GM21576 (cell line): ENCODE measurements at regions not wholly inside any gene's neighbourhood (a gene's known extent, or its start where the extent isn't known, plus 50 kb on each side); places are given as distances from the start of the nearest gene placed in this dataset.

Source experiments
- ATAC-seq: cut with Tn5 transposase; IDR thresholded peaks from one replicate; pipeline ENCODE4 v1.9.1; 2021; ENCODE audit warnings: mild to moderate bottlenecking, moderate library complexity; ENCODE audit not compliant: unreplicated experiment

DNA sequence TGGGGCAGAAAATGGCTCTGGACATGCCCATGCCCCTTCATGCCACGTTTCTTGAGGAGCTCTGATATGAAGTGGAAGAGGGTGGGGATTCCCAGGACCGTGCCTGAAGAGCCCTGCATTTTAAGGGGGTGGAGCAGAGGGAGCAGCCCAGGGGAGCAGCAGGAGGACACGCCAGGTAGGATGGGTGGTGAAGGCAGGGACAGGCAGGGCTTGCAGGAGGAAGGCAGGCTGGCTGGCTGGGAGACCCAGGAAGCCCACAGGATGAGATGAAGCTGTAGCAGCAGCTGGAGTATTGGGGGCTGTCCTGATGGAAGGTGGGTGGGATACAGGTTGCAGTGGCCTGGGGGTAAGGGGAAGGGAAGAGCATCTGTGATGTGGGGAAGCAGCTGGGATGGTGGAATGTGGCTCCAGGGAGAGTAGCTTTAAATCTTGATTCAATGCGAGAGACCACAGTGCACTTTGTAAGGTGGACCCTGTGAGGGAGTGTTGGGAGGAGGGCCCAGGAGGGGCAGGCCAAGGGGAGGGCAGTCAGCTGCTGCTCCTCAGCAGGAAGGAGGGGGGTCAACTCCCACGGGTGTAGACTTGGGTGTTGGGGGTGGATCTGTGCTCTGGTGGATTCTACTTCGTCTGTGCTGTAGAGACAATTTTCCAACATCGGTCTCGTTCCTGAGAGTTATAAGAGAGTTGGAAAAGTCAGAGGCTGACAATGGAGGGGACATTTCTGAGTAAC, 242.6 kb upstream of the IRX4 start:
- no peak for ATAC-seq

GRCh38 chr5:2124434-2125170, 241.9 kb upstream of the IRX4 start:
- no peak for ATAC-seq

- no peak for ATAC-seq
These were observed 241.1 kb upstream of the IRX4 start for GRCh38 chr5:2123874-2124273.

GRCh38 chr5:2120361-2120760, 237.6 kb upstream of the IRX4 start:
- ATAC-seq = no peak

DNA sequence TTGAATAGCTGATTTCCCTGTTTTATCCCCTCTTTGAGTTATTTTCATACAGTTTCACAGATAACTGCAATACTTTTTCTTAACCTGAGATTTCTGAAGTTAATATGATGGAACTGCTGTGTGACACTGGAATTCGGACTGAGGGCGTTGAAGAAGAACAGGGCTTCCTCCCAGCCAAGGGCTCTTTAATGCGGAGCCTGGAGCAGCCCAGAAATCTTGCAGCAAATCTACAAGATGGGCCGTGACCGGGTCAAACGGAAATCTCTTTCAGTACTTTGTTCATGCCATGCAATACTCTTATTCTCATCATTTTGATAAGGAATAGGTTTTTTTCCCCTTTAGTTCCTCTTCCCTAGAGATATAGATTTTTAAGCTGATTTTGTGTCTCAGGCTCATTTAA, 236.8 kb upstream of the IRX4 start:
- ATAC-seq = no peak

DNA sequence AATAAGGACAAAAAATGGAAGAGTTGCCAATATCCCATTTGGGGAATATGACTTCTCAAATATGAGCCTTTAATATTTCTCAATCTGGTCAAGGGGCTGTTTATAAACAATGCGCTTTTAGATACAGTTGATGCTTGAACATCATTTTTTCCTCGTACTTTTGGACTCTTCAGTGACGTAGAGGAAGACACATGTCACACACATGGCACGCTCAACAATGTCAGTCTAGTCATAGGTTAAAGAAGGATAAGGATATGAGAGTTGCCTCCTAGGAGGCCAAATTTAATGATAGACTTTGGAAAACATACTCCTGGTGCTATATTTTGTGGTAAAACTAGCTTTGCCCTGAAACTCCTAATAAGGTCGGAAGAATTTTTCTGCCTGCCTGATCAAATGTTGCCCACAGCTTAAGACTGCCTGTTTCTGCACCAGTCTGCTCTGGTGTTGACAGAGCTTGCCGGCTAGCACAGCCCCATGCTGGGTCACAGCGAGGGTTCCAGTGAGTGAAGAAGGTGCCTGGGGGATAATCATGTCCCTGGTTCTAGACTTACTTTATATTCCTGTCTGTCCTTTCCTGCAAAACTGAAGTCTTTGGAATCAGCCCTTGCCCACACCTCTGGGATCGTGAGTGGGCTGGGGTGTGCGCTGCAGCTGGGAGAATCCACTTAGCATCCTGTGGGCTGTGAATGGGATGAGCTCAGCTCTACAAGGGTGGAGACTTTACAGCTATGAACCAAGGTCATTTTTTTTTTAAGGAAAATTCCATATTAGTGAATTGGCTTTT, 230.8 kb upstream of the IRX4 start:
- ATAC-seq = no peak

- ATAC-seq = no peak
These were observed 229.7 kb upstream of the IRX4 start for GRCh38 chr5:2112173-2113025.

- no peak for ATAC-seq
These were observed 228.9 kb upstream of the IRX4 start for GRCh38 chr5:2111569-2112105.

- ATAC-seq = no peak
These were observed 228.3 kb upstream of the IRX4 start for GRCh38 chr5:2110934-2111462.

GRCh38 chr5:2110137-2110933, 227.6 kb upstream of the IRX4 start:
- ATAC-seq = no peak

- no peak for ATAC-seq
These were observed 226.8 kb upstream of the IRX4 start for GRCh38 chr5:2109566-2109965.

DNA sequence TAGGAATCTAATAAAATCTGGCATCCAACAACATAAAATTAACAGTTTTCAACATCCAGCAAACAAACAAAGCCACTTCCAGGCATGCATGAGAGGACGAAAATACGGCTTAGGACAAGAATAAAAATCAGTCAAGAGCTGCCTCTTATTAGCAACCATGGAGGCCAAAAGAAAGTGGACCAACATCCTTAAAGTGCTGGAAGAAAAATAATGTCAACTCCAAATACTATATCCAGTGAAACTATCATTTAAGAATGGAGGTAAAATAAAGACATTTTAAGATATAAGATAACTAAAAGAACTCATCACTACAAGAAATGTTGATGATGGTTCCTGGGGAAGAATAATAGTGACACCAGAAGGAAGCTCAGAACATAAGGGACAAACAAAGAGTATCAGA, 224.0 kb upstream of the IRX4 start:
- no peak for ATAC-seq

DNA sequence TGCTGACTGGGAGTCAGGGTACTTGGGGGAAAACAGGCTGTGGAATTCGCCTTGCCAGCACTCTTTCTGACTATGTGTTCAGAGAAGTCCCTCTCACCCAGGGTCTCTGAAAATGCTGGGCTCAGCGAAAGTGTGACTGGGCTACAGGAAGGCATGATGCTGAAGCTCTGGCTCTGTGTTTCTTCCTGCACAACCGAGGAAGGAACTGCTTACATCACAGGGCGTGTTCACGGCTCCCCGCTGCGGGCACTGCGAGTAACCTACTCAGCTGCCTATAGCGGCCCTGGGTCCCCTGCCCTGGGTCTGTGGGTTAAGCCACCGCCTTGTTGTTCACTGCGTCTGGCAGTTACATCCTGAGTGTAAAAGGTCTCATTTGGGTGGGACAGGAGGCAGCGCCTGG, 222.4 kb upstream of the IRX4 start:
- ATAC-seq = no peak

- ATAC-seq = no peak
These were observed 221.2 kb upstream of the IRX4 start for GRCh38 chr5:2103940-2104339.

DNA sequence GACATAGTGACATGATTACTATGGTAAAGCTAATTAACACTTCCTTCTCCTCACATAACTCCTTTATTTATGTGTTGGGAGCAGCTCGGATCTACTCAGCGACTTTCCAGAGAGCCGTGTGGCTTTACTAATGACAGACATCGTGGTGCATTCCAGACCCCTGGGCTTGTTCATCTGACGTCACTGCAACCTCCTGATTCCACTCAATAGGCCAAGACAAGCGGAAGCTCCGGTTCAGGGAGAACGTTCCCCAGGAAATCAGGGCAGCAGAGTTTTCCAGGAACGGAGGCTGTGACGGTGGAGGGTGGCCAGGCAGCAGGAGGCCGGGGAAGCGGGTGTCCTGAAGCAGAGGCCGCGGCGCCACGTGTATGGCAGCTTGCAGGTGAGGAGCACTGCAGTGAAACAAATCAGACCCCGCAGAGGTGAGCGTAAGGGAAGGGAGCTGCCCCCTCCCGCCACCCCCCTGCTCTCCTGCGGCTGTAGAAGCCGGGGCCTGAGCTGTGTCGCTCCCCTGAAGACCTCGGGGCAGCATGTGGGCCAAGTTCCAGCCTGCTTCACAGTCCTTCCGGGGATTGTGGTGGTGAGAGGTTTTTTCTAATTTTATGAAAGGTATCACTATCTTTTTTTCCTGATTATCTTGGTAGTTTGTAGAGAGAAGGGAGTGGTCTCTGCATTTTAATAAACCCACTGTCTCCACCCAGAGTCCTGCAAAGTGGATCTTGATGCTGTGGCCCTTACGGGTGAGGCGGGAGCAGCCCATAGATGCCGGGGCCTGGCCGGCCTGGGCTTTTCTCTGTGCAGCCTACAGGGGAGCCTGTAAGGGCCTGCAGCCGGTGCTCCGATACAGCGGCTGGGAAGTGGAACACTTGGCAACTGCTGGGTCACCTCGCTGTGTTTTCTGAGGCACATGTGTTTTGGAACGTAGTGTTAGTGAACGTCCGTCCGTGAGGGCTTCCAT, 220.4 kb upstream of the IRX4 start:
- no peak for ATAC-seq

DNA sequence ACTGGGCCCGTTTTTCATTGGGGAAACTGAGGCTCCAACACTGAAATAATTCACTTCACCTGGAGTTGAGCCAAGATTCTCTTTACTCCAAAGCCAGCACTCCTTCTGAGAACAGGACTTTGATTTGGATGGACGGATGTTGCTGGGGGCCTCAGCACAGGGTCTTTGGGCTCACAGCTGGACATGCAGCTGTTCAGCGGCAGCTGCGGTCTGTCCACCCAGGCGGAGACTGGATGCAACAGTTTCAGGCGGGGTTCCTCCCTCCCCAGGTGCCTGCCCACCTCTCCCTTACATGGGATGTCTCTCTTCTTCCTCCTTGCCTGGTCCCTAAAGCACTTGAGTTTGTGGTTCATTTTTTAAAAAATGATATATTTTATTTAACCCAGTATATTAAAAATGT, 219.0 kb upstream of the IRX4 start:
- no peak for ATAC-seq

- no peak for ATAC-seq
These were observed 214.3 kb upstream of the IRX4 start for GRCh38 chr5:2096887-2097505.

DNA sequence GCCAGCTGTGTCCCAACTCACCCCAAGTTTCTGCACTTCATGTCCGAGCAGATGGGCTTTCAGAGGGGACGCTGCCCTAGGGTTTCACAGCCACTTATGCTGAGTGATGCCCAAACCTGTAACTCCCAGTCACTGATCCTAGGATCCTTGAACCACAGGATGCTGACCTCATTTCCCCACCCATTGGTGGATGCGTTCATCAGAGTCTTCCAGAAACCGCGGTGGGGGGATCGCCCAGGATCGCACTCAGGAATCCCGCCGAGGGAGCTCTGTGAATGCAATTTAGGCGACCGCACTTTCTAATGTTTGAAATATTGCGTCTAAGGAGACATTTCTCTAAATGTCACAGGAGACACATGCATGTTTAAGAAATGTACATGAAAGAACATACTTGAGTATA, 212.3 kb upstream of the IRX4 start:
- no peak for ATAC-seq
